Stimulated activated naive B cell treated with anti-CD40 and anti-IgM and Interleukin-4, amounts not matched to agents 10 μg/mL and 1 μg/mL and 100 μg/mL, for 72 hours (primary cell): ENCODE measurements at regions not wholly inside any gene's neighbourhood (a gene's known extent, or its start where the extent isn't known, plus 50 kb on each side); places are given as distances from the start of the nearest gene placed in this dataset.

Experiments
- ATAC-seq, 2 donors: fragments of 150-1000 bp; cut with Tn5 transposase; replicated peaks; 2 replicates each; pipeline ENCODE4 v1.10.0; 2021; ENCODE audit warnings: moderate library complexity in 1 of 2
- DNase-seq: peaks from one replicate; pipeline ENCODE4 v3.0.0; 2021
- H3K27ac Mint-ChIP-seq: one replicate; pipeline ENCODE4 v1.8.0; 2022; ENCODE audit warnings: mild to moderate bottlenecking, mixed read lengths
- H3K27me3 Mint-ChIP-seq, 2 donors: one replicate each; pipeline ENCODE4 v1.8.0; 2022; ENCODE audit warnings: mixed read lengths in 2 of 2
- H3K36me3 Mint-ChIP-seq, 2 donors: one replicate each; pipeline ENCODE4 v1.8.0; 2022; ENCODE audit warnings: mixed read lengths in 2 of 2, mild to moderate bottlenecking in 1 of 2
- H3K4me1 Mint-ChIP-seq, 2 donors: one replicate each; pipeline ENCODE4 v1.8.0; 2022; ENCODE audit warnings: mixed read lengths in 2 of 2, mild to moderate bottlenecking in 1 of 2
- H3K4me3 Mint-ChIP-seq, 2 donors: one replicate each; pipeline ENCODE4 v1.8.0; 2022; ENCODE audit warnings: mild to moderate bottlenecking in 2 of 2, mixed read lengths in 2 of 2, moderate library complexity in 1 of 2
- H3K9me3 Mint-ChIP-seq, 2 donors: one replicate each; pipeline ENCODE4 v1.8.0; 2022; ENCODE audit warnings: mixed read lengths in 2 of 2, mild to moderate bottlenecking in 1 of 2

GRCh38 chr4:136909626-136910025, 622.7 kb downstream of the PCDH18 start:
- H3K27ac Mint-ChIP-seq, result no peak overlapping the region
- ATAC-seq, result no peak

GRCh38 chr4:136908122-136908521, 624.2 kb downstream of the PCDH18 start:
- Mint-ChIP-seq H3K4me1 (no peaks in the 10 kb centered on the region), H3K36me3 (no peaks in the 10 kb centered on the region), H3K4me3 (no peak overlapping the region), H3K9me3 (peaks cover 0 to 2% of the 10 kb centered on the region in 2 donors), H3K27me3 (no peaks in the 10 kb centered on the region), H3K27ac (no peak overlapping the region)
- no peak for DNase-seq
- no peak for ATAC-seq

More at GRCh38 chr4:136909626-136910025, 622.7 kb downstream of the PCDH18 start:
- no peaks in the 10 kb centered on the region for H3K4me1 Mint-ChIP-seq
- no peaks in the 10 kb centered on the region for H3K27me3 Mint-ChIP-seq
- H3K9me3 Mint-ChIP-seq, result peaks cover 0 to 2% of the 10 kb centered on the region in 2 donors
- H3K4me3 Mint-ChIP-seq, result no peak overlapping the region
- H3K36me3 Mint-ChIP-seq, result no peaks in the 10 kb centered on the region
- no peak for DNase-seq

- H3K4me1 Mint-ChIP-seq, result no peaks in the 10 kb centered on the region
- no peak for DNase-seq
These were observed 631.6 kb downstream of the PCDH18 start for GRCh38 chr4:136900696-136901095.

GRCh38 chr4:136898590-136899248, 633.6 kb downstream of the PCDH18 start:
- ATAC-seq, result no peak
- Mint-ChIP-seq H3K4me3 (no peak overlapping the region), H3K4me1 (no peaks in the 10 kb centered on the region), H3K9me3 (no peaks in the 10 kb centered on the region), H3K27ac (no peak overlapping the region), H3K36me3 (no peaks in the 10 kb centered on the region), H3K27me3 (no peaks in the 10 kb centered on the region)
- DNase-seq, result no peak

More at GRCh38 chr4:136900696-136901095, 631.6 kb downstream of the PCDH18 start:
- Mint-ChIP-seq H3K27me3 (no peaks in the 10 kb centered on the region), H3K36me3 (no peaks in the 10 kb centered on the region), H3K4me3 (no peak overlapping the region), H3K27ac (no peak overlapping the region), H3K9me3 (no peaks in the 10 kb centered on the region)
- ATAC-seq, result no peak

DNA sequence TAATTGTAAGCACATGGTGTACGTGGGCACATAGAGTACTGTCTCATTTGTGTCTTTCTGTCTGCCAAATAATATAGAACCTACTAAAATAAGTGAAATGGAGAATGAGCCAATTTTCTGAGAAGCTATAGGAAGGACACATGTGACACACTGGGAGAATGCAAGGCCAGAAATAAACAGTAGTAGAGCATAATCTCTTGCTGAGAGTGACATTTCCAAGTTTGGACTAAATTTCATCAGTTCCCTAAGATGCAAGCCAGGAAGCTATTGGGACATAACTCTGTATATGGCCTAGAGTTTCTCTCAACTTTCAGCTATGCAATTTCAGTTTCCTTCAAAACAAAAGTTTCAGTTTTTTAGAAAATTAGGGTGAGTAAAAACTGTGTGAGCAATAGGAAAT, 638.7 kb downstream of the PCDH18 start:
- no peak overlapping the region for H3K4me3 Mint-ChIP-seq
- H3K9me3 Mint-ChIP-seq, result no peaks in the 10 kb centered on the region
- H3K4me1 Mint-ChIP-seq, result no peaks in the 10 kb centered on the region
- DNase-seq, result no peak
- no peaks in the 10 kb centered on the region for H3K27me3 Mint-ChIP-seq
- no peak overlapping the region for H3K27ac Mint-ChIP-seq
- no peaks in the 10 kb centered on the region for H3K36me3 Mint-ChIP-seq
- no peak for ATAC-seq

DNA sequence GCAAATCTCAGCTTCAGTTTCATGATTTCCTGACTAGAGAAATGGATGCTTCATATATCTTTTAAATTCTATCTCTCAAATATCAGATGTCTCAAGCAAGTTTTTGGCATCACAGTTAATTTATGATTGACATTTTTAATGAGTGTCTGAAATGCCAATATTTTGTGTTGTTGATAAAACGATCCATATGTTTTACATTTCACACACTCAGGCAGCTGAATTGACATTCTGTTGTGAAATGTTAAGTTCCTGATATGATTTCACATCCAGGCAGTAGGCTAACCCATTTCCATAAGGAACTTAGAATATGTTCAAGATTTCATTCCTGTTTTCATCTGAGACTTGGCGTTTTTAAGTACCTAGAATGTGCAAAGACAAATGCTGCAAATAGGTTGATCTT, 650.6 kb downstream of the PCDH18 start:
- ATAC-seq (no peak), DNase-seq (no peak)
- Mint-ChIP-seq H3K36me3 (no peaks in the 10 kb centered on the region), H3K4me3 (no peak overlapping the region), H3K27me3 (no peaks in the 10 kb centered on the region), H3K4me1 (no peaks in the 10 kb centered on the region), H3K9me3 (no peaks in the 10 kb centered on the region), H3K27ac (no peak overlapping the region)

- no peaks in the 10 kb centered on the region for H3K9me3 Mint-ChIP-seq
- DNase-seq (no peak), ATAC-seq (no peak)
- no peaks in the 10 kb centered on the region for H3K4me1 Mint-ChIP-seq
- H3K27ac Mint-ChIP-seq, result no peak overlapping the region
- no peaks in the 10 kb centered on the region for H3K36me3 Mint-ChIP-seq
- H3K4me3 Mint-ChIP-seq, result no peak overlapping the region
- H3K27me3 Mint-ChIP-seq, result no peaks in the 10 kb centered on the region
These were observed 658.7 kb downstream of the PCDH18 start for GRCh38 chr4:136873555-136873954.

GRCh38 chr4:136867465-136867864, 664.8 kb downstream of the PCDH18 start:
- Mint-ChIP-seq H3K4me3 (no peak overlapping the region), H3K27ac (no peak overlapping the region), H3K9me3 (no peaks in the 10 kb centered on the region), H3K36me3 (no peaks in the 10 kb centered on the region), H3K4me1 (no peaks in the 10 kb centered on the region), H3K27me3 (no peaks in the 10 kb centered on the region)
- DNase-seq (no peak), ATAC-seq (no peak)

DNA sequence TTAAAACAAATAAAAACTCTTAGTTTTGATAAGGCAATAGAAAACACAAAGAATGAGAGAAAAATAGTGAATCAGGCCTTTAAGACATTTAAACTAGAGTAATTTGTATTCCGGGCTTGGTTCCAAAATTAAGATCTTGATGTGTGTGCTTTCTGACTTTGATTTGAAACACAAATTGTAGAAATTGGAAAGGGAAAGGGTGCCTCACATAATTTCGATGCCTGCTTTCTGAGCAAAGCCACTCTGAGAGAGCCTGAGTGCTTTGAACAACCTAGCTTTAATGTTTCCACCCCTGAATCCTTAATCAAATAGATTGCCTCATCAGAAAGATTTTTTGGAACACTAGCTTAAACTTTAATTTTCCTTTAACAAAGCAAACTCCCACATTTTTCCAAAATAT, 666.8 kb downstream of the PCDH18 start:
- no peaks in the 10 kb centered on the region for H3K4me1 Mint-ChIP-seq
- H3K9me3 Mint-ChIP-seq, result no peaks in the 10 kb centered on the region
- ATAC-seq (no peak), DNase-seq (no peak)
- no peaks in the 10 kb centered on the region for H3K27me3 Mint-ChIP-seq
- no peak overlapping the region for H3K4me3 Mint-ChIP-seq
- no peak overlapping the region for H3K27ac Mint-ChIP-seq
- no peaks in the 10 kb centered on the region for H3K36me3 Mint-ChIP-seq

DNA sequence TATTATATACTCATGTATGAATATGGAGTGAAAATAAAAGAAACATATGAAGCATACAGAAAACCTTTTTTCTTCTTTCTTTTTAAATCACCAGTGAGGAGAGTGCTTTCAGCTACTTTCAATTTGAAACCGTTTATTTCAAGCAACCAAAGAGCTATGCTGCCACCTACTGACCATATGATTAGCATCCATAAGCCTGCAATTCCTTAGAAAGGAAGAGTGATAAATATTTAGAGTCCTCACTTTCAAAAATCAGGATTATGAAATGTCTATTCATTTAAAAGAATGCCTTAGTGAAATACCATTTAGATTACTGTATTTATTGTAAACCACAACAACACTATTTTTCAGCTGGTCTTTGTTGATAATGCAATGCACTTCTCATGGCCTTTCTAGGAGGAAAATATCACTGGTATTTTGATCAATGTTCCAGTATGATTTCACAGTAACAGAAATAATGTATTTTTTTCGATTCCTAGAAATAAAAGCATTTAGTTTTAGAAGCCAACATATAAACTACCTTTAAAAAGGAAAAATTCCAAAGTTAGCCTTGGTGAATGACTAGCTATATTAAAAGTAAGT, 667.6 kb downstream of the PCDH18 start:
- H3K27ac Mint-ChIP-seq, result no peak overlapping the region
- H3K4me3 Mint-ChIP-seq, result no peak overlapping the region
- no peaks in the 10 kb centered on the region for H3K4me1 Mint-ChIP-seq
- H3K9me3 Mint-ChIP-seq, result no peaks in the 10 kb centered on the region
- ATAC-seq, result peak; percentile 65 to 72
- peak; percentile 6 for DNase-seq
- H3K36me3 Mint-ChIP-seq, result no peaks in the 10 kb centered on the region
- no peaks in the 10 kb centered on the region for H3K27me3 Mint-ChIP-seq

DNA sequence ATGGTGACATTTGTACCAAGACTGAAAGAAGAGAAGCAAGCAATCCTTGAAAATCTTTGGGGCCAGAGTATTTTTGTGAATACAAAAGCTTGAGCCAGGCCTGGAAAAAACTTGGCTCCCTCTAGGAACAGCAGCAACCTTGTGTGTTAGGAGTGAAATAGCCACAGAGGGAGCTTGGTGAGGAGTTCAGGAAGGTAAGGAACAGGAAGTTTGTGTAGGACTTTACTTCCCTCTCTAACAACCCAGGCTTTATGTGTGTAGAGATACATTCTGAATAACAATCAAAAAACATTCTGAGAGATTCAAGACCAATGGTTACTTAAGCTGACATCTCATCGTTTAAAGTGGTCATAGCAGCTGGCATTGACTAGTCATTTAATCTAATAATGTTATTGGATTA, 668.5 kb downstream of the PCDH18 start:
- no peak overlapping the region for H3K4me3 Mint-ChIP-seq
- no peaks in the 10 kb centered on the region for H3K4me1 Mint-ChIP-seq
- ATAC-seq, result no peak
- no peaks in the 10 kb centered on the region for H3K36me3 Mint-ChIP-seq
- H3K9me3 Mint-ChIP-seq, result no peaks in the 10 kb centered on the region
- H3K27ac Mint-ChIP-seq, result no peak overlapping the region
- H3K27me3 Mint-ChIP-seq, result no peaks in the 10 kb centered on the region
- DNase-seq, result no peak

- Mint-ChIP-seq H3K27me3 (no peaks in the 10 kb centered on the region), H3K27ac (no peak overlapping the region), H3K4me3 (no peak overlapping the region), H3K36me3 (no peaks in the 10 kb centered on the region), H3K4me1 (no peaks in the 10 kb centered on the region), H3K9me3 (no peaks in the 10 kb centered on the region)
- ATAC-seq (no peak), DNase-seq (no peak)
These were observed 669.6 kb downstream of the PCDH18 start for GRCh38 chr4:136862653-136863052.

DNA sequence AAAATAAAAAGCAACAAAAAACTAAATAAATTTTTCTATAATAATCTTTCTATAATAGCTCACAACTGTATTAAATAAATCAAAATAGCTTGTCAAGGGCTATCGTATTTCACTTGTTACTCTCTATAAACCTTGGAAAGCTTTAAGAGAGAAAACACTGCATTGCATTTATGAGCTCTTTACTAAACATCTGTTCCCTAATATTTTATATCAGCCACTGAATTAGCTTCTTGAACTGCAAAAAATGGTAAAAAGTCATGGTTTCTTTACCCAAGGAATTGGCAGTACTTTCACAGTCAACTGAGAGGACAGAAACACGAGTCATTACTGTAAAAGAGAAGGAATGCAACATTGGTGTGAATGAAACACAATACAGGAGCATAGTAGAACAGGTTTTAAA, 671.2 kb downstream of the PCDH18 start:
- Mint-ChIP-seq H3K4me3 (no peak overlapping the region), H3K27me3 (no peaks in the 10 kb centered on the region), H3K4me1 (no peaks in the 10 kb centered on the region), H3K27ac (no peak overlapping the region), H3K9me3 (no peaks in the 10 kb centered on the region), H3K36me3 (no peaks in the 10 kb centered on the region)
- no peak for DNase-seq
- ATAC-seq, result no peak

- Mint-ChIP-seq H3K27me3 (no peaks in the 10 kb centered on the region), H3K9me3 (peaks cover 0 to 2% of the 10 kb centered on the region in 2 donors), H3K4me3 (no peak overlapping the region), H3K36me3 (no peaks in the 10 kb centered on the region), H3K4me1 (no peaks in the 10 kb centered on the region), H3K27ac (no peak overlapping the region)
- DNase-seq (no peak), ATAC-seq (no peak)
These were observed 673.4 kb downstream of the PCDH18 start for GRCh38 chr4:136858903-136859302.

- no peaks in the 10 kb centered on the region for H3K36me3 Mint-ChIP-seq
- DNase-seq, result no peak
- H3K27me3 Mint-ChIP-seq, result no peaks in the 10 kb centered on the region
- ATAC-seq, result no peak
- no peaks in the 10 kb centered on the region for H3K4me1 Mint-ChIP-seq
- H3K27ac Mint-ChIP-seq, result no peak overlapping the region
- no peak overlapping the region for H3K4me3 Mint-ChIP-seq
- H3K9me3 Mint-ChIP-seq, result peaks cover 0 to 2% of the 10 kb centered on the region in 2 donors
These were observed 676.4 kb downstream of the PCDH18 start for GRCh38 chr4:136855886-136856285.
